ENCODE measurements at regions not wholly inside any gene's neighbourhood (a gene's known extent, or its start where the extent isn't known, plus 50 kb on each side); places are given as distances from the start of the nearest gene placed in this dataset.

GRCh38 chr15:96417760-96418130, 87.2 kb downstream of the NR2F2 start:
- H3K36me3 Mint-ChIP-seq (ENCODE audit: low read depth), result no peaks in the 10 kb centered on the region
- H3K27ac Mint-ChIP-seq, result no peak overlapping the region
- H3K4me3 Mint-ChIP-seq, result no peak overlapping the region
- no peaks in the 10 kb centered on the region for H3K9me3 Mint-ChIP-seq
- H3K4me1 Mint-ChIP-seq (ENCODE audit: low read depth), result peaks cover 6% of the 10 kb centered on the region
- peaks cover 78% of the 10 kb centered on the region for H3K27me3 Mint-ChIP-seq (ENCODE audit: insufficient read depth)
- no peak for DNase-seq (ENCODE audit: low spot score)
- intact Hi-C loops (cut with micrococcal nuclease), result no loop called here

GRCh38 chr15:96418146-96418545, 87.6 kb downstream of the NR2F2 start:
- no peaks in the 10 kb centered on the region for H3K36me3 Mint-ChIP-seq (ENCODE audit: low read depth)
- peaks cover 75% of the 10 kb centered on the region for H3K27me3 Mint-ChIP-seq (ENCODE audit: insufficient read depth)
- intact Hi-C loops (cut with micrococcal nuclease), result no loop called here
- DNase-seq (ENCODE audit: low spot score), result no peak
- H3K4me1 Mint-ChIP-seq (ENCODE audit: low read depth), result peaks cover 6% of the 10 kb centered on the region
- no peaks in the 10 kb centered on the region for H3K9me3 Mint-ChIP-seq
- H3K4me3 Mint-ChIP-seq, result no peak overlapping the region
- H3K27ac Mint-ChIP-seq, result no peak overlapping the region

- peaks cover 46% of the 10 kb centered on the region for H3K27me3 Mint-ChIP-seq (ENCODE audit: insufficient read depth)
- no peak overlapping the region for H3K27ac Mint-ChIP-seq
- H3K4me1 Mint-ChIP-seq (ENCODE audit: low read depth), result peaks cover 6% of the 10 kb centered on the region
- no peaks in the 10 kb centered on the region for H3K36me3 Mint-ChIP-seq (ENCODE audit: low read depth)
- no peak overlapping the region for H3K4me3 Mint-ChIP-seq
- peaks cover 5% of the 10 kb centered on the region for H3K9me3 Mint-ChIP-seq
- no peak for DNase-seq (ENCODE audit: low spot score)
- intact Hi-C loops (cut with micrococcal nuclease), result no loop called here
These were observed 90.7 kb downstream of the NR2F2 start for GRCh38 chr15:96421178-96421601.

- intact Hi-C loops (cut with micrococcal nuclease), result no loop called here
- Mint-ChIP-seq H3K4me3 (no peak overlapping the region), H3K27me3 (ENCODE audit: insufficient read depth) (peaks cover 43% of the 10 kb centered on the region), H3K36me3 (ENCODE audit: low read depth) (no peaks in the 10 kb centered on the region), H3K4me1 (ENCODE audit: low read depth) (peaks cover 6% of the 10 kb centered on the region), H3K27ac (no peak overlapping the region), H3K9me3 (peaks cover 5% of the 10 kb centered on the region)
- DNase-seq (ENCODE audit: low spot score), result no peak
These were observed 91.6 kb downstream of the NR2F2 start for GRCh38 chr15:96422125-96422524.

- intact Hi-C loops (cut with micrococcal nuclease), result no loop called here
- no peak for DNase-seq (ENCODE audit: low spot score)
- H3K27me3 Mint-ChIP-seq (ENCODE audit: insufficient read depth), result peaks cover 24% of the 10 kb centered on the region
- H3K27ac Mint-ChIP-seq, result no peak overlapping the region
- no peaks in the 10 kb centered on the region for H3K36me3 Mint-ChIP-seq (ENCODE audit: low read depth)
- peaks cover 5% of the 10 kb centered on the region for H3K9me3 Mint-ChIP-seq
- H3K4me3 Mint-ChIP-seq, result no peak overlapping the region
- no peaks in the 10 kb centered on the region for H3K4me1 Mint-ChIP-seq (ENCODE audit: low read depth)
These were observed 94.2 kb downstream of the NR2F2 start for GRCh38 chr15:96424674-96425073.

GRCh38 chr15:96428742-96429141, 98.2 kb downstream of the NR2F2 start:
- no peak overlapping the region for H3K27ac Mint-ChIP-seq
- H3K4me3 Mint-ChIP-seq, result no peak overlapping the region
- intact Hi-C loops (cut with micrococcal nuclease), result no loop called here
- H3K36me3 Mint-ChIP-seq (ENCODE audit: low read depth), result no peaks in the 10 kb centered on the region
- no peaks in the 10 kb centered on the region for H3K4me1 Mint-ChIP-seq (ENCODE audit: low read depth)
- DNase-seq (ENCODE audit: low spot score), result no peak
- peaks cover 5% of the 10 kb centered on the region for H3K9me3 Mint-ChIP-seq
- peaks cover 5% of the 10 kb centered on the region for H3K27me3 Mint-ChIP-seq (ENCODE audit: insufficient read depth)

- intact Hi-C loops (cut with micrococcal nuclease), result loop anchor here (10.0 kb wide), 1 partner anchor 153 kb away; no protein-coding TSS in a partner anchor
- Mint-ChIP-seq H3K36me3 (ENCODE audit: low read depth) (no peaks in the 10 kb centered on the region), H3K9me3 (no peaks in the 10 kb centered on the region), H3K27ac (no peak overlapping the region), H3K27me3 (ENCODE audit: insufficient read depth) (peaks cover 5% of the 10 kb centered on the region), H3K4me3 (no peak overlapping the region), H3K4me1 (ENCODE audit: low read depth) (no peaks in the 10 kb centered on the region)
- DNase-seq (ENCODE audit: low spot score), result no peak
These were observed 101.3 kb downstream of the NR2F2 start for GRCh38 chr15:96431786-96432185.

- no peak for DNase-seq (ENCODE audit: low spot score)
These were observed 104.5 kb downstream of the NR2F2 start for GRCh38 chr15:96435022-96435421.

GRCh38 chr15:96435841-96436240, 105.3 kb downstream of the NR2F2 start:
- no peaks in the 10 kb centered on the region for H3K27me3 Mint-ChIP-seq (ENCODE audit: insufficient read depth)

More at GRCh38 chr15:96435022-96435421, 104.5 kb downstream of the NR2F2 start:
- Mint-ChIP-seq H3K27me3 (ENCODE audit: insufficient read depth) (no peaks in the 10 kb centered on the region), H3K4me3 (no peak overlapping the region), H3K4me1 (ENCODE audit: low read depth) (no peaks in the 10 kb centered on the region), H3K36me3 (ENCODE audit: low read depth) (no peaks in the 10 kb centered on the region), H3K9me3 (no peaks in the 10 kb centered on the region), H3K27ac (no peak overlapping the region)
- intact Hi-C loops (cut with micrococcal nuclease), result loop anchor here (10.0 kb wide), 1 partner anchor 150 kb away; no protein-coding TSS in a partner anchor

GRCh38 chr15:96440978-96441377, 110.5 kb downstream of the NR2F2 start:
- peaks cover 5% of the 10 kb centered on the region for H3K9me3 Mint-ChIP-seq
- no peak overlapping the region for H3K27ac Mint-ChIP-seq
- intact Hi-C loops (cut with micrococcal nuclease), result no loop called here
- H3K27me3 Mint-ChIP-seq (ENCODE audit: insufficient read depth), result peaks cover 7% of the 10 kb centered on the region
- DNase-seq (ENCODE audit: low spot score), result no peak
- H3K36me3 Mint-ChIP-seq (ENCODE audit: low read depth), result no peaks in the 10 kb centered on the region
- no peak overlapping the region for H3K4me3 Mint-ChIP-seq
- H3K4me1 Mint-ChIP-seq (ENCODE audit: low read depth), result no peaks in the 10 kb centered on the region

More at GRCh38 chr15:96435841-96436240, 105.3 kb downstream of the NR2F2 start:
- Mint-ChIP-seq H3K36me3 (ENCODE audit: low read depth) (no peaks in the 10 kb centered on the region), H3K4me1 (ENCODE audit: low read depth) (no peaks in the 10 kb centered on the region), H3K9me3 (no peaks in the 10 kb centered on the region), H3K27ac (no peak overlapping the region), H3K4me3 (no peak overlapping the region)
- DNase-seq (ENCODE audit: low spot score), result no peak
- intact Hi-C loops (cut with micrococcal nuclease), result loop anchor here (10.0 kb wide), 1 partner anchor 149 kb away; no protein-coding TSS in a partner anchor

GRCh38 chr15:96442076-96442475, 111.6 kb downstream of the NR2F2 start:
- H3K27me3 Mint-ChIP-seq (ENCODE audit: insufficient read depth), result peaks cover 13% of the 10 kb centered on the region
- H3K4me3 Mint-ChIP-seq, result no peak overlapping the region
- DNase-seq (ENCODE audit: low spot score), result no peak
- H3K9me3 Mint-ChIP-seq, result peaks cover 5% of the 10 kb centered on the region
- no peaks in the 10 kb centered on the region for H3K36me3 Mint-ChIP-seq (ENCODE audit: low read depth)
- H3K4me1 Mint-ChIP-seq (ENCODE audit: low read depth), result no peaks in the 10 kb centered on the region
- intact Hi-C loops (cut with micrococcal nuclease), result no loop called here
- no peak overlapping the region for H3K27ac Mint-ChIP-seq

- no peak for DNase-seq (ENCODE audit: low spot score)
- intact Hi-C loops (cut with micrococcal nuclease), result no loop called here
- H3K36me3 Mint-ChIP-seq (ENCODE audit: low read depth), result no peaks in the 10 kb centered on the region
- H3K9me3 Mint-ChIP-seq, result peaks cover 5% of the 10 kb centered on the region
- H3K27me3 Mint-ChIP-seq (ENCODE audit: insufficient read depth), result peaks cover 13% of the 10 kb centered on the region
- H3K4me3 Mint-ChIP-seq, result no peak overlapping the region
- H3K27ac Mint-ChIP-seq, result no peak overlapping the region
- no peaks in the 10 kb centered on the region for H3K4me1 Mint-ChIP-seq (ENCODE audit: low read depth)
These were observed 114.4 kb downstream of the NR2F2 start for GRCh38 chr15:96444865-96445264.

- Mint-ChIP-seq H3K4me1 (ENCODE audit: low read depth) (peaks cover 19% of the 10 kb centered on the region), H3K27ac (no peak overlapping the region), H3K4me3 (no peak overlapping the region), H3K36me3 (ENCODE audit: low read depth) (peaks cover 2% of the 10 kb centered on the region), H3K9me3 (no peaks in the 10 kb centered on the region), H3K27me3 (ENCODE audit: insufficient read depth) (peaks cover 12% of the 10 kb centered on the region)
- intact Hi-C loops (cut with micrococcal nuclease), result no loop called here
- no peak for DNase-seq (ENCODE audit: low spot score)
These were observed 118.4 kb downstream of the NR2F2 start for GRCh38 chr15:96448923-96449322.

GRCh38 chr15:96457841-96458240, 127.3 kb downstream of the NR2F2 start:
- peaks cover 3% of the 10 kb centered on the region for H3K27me3 Mint-ChIP-seq (ENCODE audit: insufficient read depth)
- intact Hi-C loops (cut with micrococcal nuclease), result no loop called here
- H3K36me3 Mint-ChIP-seq (ENCODE audit: low read depth), result no peaks in the 10 kb centered on the region
- peaks cover 12% of the 10 kb centered on the region for H3K4me1 Mint-ChIP-seq (ENCODE audit: low read depth)
- no peak overlapping the region for H3K4me3 Mint-ChIP-seq
- no peak overlapping the region for H3K27ac Mint-ChIP-seq
- no peaks in the 10 kb centered on the region for H3K9me3 Mint-ChIP-seq
- DNase-seq (ENCODE audit: low spot score), result no peak
